COLO829 (cell line): ENCODE measurements at regions not wholly inside any gene's neighbourhood (a gene's known extent, or its start where the extent isn't known, plus 50 kb on each side); places are given as distances from the start of the nearest gene placed in this dataset.

ENCODE experiments used
- DNase-seq: peaks from one replicate; pipeline ENCODE4 v3.0.0; 2012; ENCODE audit warnings: low spot score

DNA sequence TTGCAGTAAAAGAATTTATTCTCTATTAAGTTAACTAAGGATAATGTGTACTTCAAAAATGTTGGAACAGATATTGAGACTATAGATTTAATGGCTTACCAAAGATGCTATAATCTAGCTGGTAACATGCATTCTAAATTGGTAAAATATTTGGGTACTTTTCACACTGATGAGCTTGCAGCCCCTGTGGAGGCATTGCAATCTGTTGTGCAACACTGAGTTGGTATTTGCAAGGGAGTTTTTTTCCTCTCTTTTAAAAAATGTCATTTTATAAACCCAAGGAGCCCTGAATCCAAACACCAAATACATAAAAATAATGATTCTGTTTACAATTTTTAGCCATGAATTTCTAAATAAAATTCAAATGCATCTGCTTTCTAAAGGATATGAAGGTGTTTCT lies 944.8 kb downstream of the DTWD2 start:
- no peak for DNase-seq

DNA sequence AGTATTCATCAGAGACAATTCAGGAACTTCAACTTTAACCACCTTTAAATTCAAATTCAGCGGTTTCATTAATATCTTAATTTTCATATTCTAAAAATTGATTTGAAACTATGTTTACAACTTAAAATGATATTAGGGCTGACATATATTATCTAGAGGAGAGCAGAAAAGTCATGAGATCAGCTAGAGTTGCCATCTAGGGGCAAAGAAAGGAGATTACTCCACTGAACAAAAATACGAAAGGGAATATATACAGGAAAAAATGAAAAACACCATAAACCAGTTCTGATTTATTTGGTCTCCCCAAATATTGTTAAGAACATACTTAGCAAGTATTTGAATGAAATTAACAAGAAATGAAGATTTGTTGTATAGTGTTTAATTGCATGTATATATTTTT lies 946.3 kb downstream of the DTWD2 start:
- no peak for DNase-seq

DNA sequence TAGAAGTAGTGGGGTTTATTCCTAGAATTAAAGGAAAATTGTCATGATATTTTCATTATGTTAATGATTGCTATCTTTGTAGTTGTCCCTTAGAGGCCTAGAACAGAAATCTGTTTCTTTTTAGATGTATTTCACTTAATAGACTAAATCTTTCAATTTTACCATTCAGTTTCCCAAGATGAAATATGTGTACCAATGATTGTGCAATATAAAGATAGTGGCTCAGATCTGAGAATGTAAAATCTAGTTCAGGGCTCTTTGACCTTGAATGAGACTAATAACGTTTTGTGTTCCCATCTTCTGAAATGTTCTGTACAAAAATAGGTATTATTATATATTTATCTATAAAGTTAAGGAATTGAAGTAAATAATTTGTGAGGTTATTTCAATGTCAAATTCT lies 947.9 kb downstream of the DTWD2 start:
- DNase-seq, result no peak

DNA sequence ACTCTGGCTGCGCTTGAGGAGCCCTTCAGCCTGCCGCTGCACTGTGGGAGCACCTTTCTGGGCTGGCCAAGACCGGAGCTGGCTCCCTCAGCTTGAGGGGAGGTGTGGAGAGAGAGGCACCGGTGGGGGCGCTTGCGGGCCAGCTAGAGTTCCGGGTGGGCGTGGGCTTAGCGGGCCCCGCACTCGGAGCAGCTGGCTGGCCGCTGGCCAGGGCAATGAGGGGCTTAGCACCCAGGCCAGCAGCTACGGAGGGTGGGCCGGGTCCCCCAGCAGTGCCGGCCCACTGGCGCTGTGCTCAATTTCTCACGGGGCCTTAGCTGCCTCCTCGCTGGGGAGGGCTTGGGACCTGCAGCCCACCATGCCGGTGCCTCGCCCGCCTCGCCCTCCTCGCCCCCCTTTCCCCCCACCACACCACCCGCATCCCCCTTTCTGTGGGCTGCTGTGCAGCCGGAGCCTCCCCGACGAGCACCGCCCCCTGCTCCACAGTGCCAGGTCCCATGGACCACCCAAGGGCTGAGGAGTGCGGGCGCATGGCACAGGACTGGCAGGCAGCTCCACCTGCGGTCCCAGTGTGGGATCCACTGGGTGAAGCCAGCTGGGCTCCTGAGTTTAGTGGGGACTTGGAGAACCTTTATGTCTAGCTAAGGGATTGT lies 954.5 kb downstream of the DTWD2 start:
- no peak for DNase-seq

DNA sequence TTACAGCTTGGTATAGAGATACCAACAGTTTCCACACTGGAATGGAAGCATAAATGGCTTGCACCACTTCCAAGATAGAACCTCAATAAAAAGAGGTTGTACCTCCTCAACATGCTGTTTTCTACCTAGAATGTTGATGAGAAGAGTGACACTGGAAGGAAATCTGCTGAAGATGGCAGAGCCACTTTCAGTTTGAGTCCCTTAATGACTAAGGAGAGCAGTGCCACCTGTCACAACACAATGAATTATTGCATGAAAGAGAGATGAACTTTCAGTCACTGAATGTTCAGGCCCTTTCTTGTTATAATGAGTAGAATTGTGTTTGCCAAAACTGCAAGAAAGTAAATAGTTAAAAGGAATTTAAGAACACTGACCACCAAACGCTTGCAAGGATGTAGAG lies 958.5 kb downstream of the DTWD2 start:
- no peak for DNase-seq

DNA sequence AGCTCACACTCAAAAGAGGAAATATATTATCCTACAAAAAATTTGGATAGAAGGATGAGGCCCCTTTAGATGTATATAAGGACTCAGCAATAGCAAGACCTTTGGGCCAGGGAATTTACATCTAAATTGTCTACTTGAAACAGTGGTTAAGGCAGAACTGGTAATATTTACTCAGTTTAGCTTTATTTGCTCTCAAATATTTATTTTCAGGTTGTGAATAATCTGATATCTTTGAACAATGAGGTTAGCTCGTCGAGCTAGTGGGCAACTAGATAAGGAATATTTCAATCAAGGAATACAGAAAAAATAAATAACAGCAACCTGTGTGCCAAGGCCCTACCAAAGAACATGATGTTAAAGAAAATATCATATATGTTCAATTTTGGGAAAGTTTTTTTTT lies 966.3 kb downstream of the DTWD2 start:
- DNase-seq, result no peak

DNA sequence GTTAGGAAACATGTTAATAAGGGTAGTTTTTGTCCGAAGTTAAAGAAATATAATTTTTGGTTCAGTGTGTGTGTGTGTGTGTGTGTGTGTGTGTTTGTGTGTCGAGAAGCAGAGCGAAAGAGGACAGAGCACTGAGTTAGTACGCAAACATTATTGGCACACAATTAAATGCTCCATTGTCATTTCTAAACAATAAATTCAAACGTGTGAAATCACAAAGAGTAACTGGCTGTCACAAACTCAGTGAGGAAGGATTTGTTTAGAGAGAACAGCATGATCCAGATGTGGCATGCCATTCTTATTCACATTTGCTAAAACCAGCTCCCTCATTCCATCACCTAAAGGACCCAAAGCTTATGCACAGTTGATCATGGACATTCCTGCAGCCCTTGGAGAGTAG lies 970.8 kb downstream of the DTWD2 start:
- no peak for DNase-seq

DNA sequence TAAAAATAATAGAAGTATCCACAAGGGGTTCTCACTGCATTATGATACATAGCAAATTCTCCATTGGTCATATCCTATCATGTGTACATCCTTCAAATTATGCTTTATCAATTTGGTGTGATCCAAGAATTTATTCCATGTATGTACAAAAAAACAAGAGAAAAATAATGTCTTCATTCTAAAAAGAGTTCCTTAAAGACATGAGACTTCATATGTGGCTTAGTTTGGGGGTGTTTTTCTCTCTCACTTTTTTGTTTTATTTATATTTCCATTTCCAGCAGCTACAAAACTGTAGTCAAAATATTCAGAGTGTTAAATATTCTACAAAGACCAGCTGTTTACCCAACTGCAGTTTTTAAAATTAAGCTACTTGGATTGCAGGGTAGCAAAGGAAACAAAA lies 972.0 kb downstream of the DTWD2 start:
- DNase-seq, result no peak

DNA sequence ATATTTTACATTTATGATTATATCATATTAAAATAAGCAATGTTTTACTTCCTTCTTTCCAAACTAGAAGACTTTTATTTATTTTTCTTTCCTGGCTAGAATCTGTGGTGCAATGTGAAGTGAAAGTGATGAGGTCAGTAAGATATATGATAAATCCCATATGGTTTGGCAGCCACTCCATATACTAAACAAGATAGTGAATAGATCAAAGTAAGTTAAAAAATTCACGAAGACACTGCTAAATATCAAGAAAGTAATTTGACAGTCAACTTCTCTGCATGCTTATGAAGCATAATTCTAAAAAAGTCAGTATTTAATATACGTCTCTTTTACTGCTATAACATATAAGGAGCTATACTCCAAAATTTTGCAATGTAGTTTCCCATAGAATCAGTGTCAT lies 972.8 kb downstream of the DTWD2 start:
- no peak for DNase-seq

DNA sequence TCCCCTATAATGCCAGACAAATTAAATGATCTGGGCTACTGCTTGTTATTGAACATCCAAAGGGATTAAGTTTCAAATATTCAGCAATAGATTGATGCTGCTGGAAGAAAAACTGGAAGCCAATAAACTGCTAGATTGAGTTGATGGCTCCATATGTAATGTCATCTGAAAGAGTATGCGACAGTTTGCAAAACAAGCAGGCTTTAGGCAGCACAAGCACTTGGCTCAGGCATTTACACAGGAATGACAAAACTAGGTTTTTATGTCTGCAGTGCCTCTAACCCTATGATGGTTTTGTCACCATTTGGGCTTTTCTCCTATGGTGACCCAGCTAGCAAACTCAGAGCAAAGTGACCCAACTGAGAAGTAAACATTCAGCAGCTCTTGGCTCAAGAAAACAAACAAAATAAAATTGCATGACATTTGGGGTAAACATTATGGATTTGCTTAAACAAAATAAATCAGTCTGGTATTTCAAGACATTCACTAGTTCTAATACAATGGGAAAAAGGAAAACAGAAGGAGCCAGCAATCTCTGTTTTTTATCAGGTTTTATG lies 978.5 kb downstream of the DTWD2 start:
- no peak for DNase-seq

DNA sequence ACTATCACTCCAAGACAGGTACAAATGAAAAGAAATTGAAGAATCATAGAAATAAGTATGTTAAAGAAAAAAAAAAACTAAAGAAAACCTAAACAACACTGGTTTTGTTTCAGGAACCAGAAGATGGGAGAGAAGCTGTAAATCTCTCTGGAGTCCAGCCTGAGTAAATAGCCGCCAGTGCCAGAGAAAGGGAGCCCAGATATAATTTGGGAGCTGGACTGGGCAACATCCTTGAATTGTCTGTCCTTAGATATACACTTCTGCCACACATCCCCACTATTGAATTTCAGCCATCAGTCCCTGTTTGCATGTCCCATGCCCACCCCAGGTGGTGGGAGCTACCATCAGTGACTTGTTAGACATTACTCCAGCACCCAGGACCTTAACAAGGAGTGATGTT lies 979.6 kb downstream of the DTWD2 start:
- no peak for DNase-seq

DNA sequence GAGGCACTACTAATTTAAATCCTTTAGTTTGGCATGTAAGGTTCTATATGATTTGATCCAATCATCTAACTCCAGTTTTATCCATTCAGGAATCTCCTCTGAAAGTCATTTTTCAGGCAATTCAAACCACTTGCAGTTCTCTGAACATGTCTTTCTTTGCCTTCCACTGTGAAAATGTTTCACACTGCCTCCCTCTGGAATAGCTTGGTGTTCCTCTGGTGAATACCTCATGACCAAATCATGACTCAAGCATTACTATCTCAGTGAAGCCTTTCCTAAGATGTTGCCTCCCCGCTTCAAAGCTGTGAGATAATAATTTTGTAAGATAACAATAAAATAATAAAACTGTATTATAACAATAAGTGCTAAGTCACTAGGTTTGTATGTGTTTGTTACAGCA lies 981.1 kb downstream of the DTWD2 start:
- DNase-seq, result no peak

DNA sequence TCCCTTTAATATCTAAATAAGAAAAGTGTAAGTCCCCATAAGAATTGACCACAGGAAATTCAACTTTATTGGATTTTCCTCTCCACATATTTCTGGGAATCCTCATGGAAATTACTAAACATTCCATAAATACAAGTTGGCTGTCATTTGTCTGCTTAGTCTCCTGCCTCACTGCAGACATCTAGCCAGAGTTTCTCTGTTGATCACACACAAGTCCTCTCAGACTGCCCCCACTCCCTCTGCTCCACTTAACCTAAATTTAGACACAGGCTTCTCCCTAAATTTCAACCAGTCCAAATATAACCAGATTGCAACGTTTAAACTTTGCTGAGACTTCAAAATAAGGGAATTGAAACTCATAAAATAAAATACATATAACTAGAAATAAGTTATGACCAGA lies 982.1 kb downstream of the DTWD2 start:
- DNase-seq, result no peak

DNA sequence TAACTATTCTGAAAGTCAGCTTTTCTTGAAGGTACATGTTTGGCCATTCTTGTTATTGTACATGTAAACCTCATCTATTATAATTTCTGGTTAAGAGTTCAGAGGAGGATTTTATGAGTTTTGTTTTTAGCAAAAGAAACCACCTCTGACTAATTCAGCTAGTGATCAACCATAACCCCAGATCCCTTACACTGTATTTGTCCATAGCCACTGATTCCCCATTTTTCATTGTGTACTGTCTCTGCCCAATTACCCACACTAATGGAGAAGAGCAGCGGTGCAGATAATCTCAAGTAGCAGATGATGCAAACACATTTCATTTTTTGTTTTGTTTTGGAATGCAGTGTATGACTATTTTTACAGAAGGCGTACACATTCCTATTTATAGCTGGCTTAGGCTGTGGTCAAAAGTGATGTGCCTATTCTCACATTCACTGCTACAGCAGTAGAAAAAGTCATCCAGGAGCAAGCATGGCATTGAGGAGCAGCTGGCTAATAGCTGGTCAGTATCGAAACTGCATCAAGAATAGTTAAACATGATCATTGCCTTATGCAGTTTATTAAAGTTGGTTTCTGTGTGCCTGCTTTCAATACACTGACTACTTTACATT lies 988.3 kb downstream of the DTWD2 start:
- no peak for DNase-seq

DNA sequence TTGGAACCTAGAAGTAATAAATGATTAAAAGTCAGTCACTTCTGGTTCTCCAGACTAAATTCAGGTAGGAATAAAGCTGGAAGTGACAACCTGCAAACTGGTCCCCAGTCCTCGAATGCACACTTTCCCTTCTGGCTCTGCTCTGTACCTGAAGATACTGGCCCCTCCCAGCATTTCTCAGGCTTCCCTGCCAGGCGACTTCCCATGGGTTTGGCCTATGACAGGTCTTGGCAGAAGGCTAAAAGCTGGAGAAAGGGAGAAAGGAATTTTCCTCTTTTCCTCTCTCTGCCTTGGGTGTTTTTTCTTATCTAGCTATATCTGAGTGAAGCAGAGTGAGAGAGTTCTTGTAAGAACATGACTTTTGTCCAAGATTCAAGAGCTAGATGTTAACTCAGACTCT lies 1005.7 kb downstream of the DTWD2 start:
- no peak for DNase-seq

DNA sequence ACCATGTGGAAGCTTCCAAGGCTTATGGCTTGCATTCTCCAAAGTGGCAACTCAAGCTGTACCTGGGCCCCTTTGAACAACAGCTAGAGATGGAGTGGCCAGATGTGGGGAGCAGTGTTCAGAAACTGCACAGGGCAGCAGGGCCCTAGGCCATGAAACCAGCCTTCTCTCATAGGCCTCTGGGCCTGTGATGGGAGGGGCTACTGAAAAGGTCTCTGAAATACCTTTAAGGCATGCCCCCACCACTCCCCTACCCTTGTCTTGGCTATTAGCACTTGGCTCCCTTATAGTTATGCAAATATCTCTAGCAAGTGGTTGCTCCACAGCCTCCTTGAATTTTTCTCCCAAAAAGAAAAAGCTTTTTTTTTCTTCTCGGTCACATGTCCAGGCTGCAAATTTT lies 1014.6 kb downstream of the DTWD2 start:
- no peak for DNase-seq

DNA sequence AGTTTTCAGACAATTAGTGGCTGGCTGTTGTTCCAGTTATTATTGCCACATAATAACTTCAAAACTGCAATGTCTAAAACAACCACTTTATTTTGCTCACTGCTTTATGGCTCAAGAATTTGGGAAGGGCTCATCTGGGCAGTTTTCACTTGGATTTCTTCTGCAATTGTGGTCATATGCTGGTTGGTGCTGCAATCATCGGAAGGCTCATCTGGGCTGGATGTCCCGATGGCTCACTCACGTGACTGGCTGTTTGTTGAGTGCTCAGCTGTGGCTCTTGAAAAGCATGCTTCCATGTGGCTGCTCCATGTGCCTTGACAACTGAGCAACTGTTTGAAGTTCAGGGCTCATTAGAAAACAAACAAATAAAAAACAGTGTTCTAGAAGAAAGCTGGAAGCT lies 1032.5 kb downstream of the DTWD2 start:
- no peak for DNase-seq

DNA sequence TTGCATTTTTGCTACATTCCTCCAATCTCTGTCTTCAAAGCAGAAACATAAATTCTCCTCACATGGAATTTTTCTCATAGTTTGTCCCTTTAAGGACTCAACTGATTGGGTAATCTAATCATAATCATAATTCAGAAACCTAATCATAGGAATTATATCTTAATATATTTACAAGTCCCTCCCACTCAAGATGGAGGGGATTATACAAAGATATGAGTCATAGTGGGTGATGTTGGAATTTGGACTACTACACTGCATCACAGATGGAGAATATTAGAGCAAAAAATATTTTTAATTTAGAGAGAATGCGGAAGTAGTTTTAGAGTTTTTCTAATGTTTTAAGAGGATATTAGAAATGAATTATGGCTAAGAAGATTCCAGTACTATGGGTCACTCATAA lies 1034.0 kb downstream of the DTWD2 start:
- DNase-seq, result no peak

DNA sequence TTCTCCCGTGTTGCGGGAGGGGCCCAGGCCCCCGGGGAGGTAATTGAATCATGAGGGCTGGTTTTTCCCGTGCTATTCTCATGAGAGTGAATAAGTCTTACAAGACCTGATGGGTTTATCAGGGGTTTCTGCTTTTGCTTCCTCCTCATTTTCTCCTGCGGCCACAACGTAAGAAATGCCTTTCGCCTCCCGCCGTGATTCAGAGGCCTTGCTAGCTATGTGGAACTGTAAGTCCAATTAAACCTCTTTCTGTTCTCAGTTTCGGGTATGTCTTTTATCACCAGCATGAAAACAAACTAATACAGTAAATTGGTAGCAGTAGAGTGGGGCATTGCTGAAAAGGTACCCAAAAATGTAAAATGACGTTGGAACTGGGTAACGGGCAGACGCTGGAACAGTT lies 1035.1 kb downstream of the DTWD2 start:
- no peak for DNase-seq

DNA sequence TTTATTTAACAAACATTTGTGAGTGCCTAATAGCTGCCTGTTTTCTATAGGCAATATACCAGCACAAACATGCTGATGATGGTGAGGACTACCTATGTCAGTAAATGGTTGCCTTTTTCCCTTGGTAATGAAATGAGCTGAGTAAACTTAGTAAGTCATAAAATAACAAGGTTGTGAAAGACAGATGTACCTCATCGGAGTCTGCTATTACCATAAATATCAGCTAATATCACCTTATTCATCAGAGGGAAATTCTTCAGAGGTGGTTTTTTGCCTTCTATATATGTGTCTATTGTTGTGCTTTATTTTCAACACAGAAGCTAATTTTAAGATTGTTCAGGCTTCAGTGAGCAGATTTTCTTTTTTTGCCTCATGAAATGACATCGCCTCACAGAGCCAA lies 1040.5 kb downstream of the DTWD2 start:
- DNase-seq, result no peak

DNA sequence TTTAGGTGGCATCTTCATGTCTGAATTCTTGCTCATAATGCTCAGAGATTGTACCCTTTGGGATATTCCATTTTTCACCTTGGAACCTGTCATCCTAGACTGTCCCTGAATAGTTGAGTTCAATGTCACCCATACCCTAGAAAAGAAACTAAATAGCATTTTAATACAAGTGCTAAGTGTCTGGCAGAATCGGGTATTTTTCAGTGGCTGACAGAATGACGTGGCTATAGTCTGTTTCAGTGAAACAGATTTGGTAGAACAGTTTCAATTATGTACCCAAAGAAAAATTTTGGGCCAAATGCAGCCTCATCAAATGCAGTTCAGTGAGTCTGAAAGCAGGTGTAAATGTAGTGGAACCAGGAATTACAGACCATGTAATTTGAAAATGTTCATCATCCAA lies 1041.2 kb downstream of the DTWD2 start:
- no peak for DNase-seq

DNA sequence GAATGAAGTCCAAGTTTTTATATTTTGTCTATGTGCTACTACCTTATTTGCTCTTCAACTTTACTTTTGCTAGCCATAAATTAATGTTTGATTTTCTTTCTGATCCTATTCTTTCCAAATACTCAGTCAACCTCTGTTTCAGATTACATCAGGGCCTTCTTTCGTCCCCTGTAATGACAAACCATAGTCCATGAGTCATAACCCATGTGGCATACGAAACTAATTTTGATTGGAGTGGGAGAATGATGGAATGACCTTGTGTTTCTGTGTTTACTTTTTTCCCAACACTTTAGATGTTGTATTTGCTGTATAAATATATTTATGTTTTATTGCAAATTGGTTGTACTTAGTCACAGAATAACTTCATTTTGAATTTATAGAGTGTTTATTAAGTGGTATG lies 1043.1 kb downstream of the DTWD2 start:
- DNase-seq, result no peak

DNA sequence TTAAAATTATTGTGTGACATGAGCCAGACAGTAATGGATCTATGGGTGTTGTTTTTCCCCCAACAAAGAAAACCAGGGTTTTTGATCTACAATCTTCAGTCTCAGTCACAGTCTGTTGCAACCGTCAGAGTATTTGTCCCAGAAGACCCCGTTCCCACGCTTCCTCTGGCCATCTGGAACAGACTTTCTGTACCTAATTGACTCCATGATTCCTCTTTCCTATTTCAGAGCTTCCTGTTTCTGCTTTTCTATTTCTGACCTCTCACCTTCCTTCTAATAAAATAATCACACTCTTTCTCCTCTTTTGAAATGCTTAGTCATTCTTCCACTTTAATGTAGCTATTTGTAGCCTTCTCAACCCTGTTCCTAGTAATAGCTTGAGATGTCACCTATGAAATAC lies 1044.8 kb downstream of the DTWD2 start:
- no peak for DNase-seq

DNA sequence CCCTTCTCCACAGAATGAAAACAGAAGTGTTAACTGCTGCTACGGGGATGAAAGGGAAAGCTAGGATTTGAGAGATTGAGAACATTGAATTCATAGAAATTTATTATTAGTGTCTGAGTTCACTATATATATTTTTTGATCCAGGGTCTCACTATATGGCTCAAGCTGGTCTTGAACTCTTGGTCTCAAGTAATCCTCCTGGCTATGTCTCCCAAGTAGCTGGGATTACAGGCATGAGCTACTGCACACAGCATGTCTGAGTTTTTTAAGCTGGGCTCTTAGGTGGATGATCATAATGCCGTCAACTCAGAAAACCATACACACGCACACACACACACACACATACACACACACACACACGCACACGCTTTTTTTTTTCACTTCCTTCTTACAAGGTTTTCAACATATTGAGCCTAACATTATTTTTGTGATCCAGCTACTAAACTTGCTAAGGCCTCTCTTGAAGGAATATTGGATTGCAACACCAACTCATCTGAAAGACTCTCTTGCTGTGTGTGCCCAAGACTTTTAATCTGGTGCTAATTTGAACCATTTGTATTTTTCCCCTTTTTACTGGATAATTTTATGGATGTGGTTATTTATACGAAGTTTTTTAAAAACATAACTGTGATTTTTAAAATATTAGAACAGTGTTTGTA lies 1045.4 kb downstream of the DTWD2 start:
- no peak for DNase-seq
